Lower leg skin (tissue), 4 donors: ENCODE measurements at regions not wholly inside any gene's neighbourhood (a gene's known extent, or its start where the extent isn't known, plus 50 kb on each side); places are given as distances from the start of the nearest gene placed in this dataset.

Source experiments
- DNase-seq, 2 donors: peaks; one replicate each; pipeline ENCODE4 v3.0.0-alpha.2; 2019; ENCODE audit warnings: low spot score in 2 of 2
- H3K4me3 ChIP-seq: fragments of 200-600 bp; sonication (generic); 2 replicates; pipeline ENCODE4 v1.5.1; 2017; ENCODE audit warnings: mild to moderate bottlenecking, low read depth; ENCODE audit not compliant: poor library complexity, severe bottlenecking
- CTCF ChIP-seq, 3 donors: fragments of 450-650 bp; IDR thresholded peaks; one replicate each; pipeline ENCODE4 v1.5.1; 2016; ENCODE audit warnings: antibody characterized with exemption in 3 of 3, mild to moderate bottlenecking in 3 of 3, moderate library complexity in 2 of 3
- POLR2A ChIP-seq, 2 donors: fragments of 450-650 bp; IDR thresholded peaks; one replicate each; pipeline ENCODE4 v1.6.1; 2016 to 2017; ENCODE audit warnings: antibody characterized with exemption in 2 of 2, mild to moderate bottlenecking in 1 of 2, moderate library complexity in 1 of 2
- WGBS, 2 donors: methylation state at CpG; one replicate each; pipeline ENCODE4 v1.1.5; 2018; 5-methylcytosine and 5-hydroxymethylcytosine counted together
- intact Hi-C: fragments of 100-400 bp; cut with DNase I; formaldehyde crosslinking; loops from one replicate; pipeline ENCODE4 v1.15.0; 2023; ENCODE audit warnings: low total_unique reads

GRCh38 chr9:73655363-73655762, 503.7 kb downstream of the ANXA1 start:
- 53% methylated on average over 1 of the region's 1 CpG for WGBS, 2 donors
- no peak for DNase-seq
- TF ChIP-seq CTCF (IDR thresholded peaks at IDR 0.05) (no peak), POLR2A (IDR thresholded peaks at IDR 0.05) (no peak)
- intact Hi-C loops, result no loop called here
- no peak overlapping the region for H3K4me3 ChIP-seq

- WGBS, 2 donors, result 65 to 76% methylated on average over 2 of the region's 2 CpGs
- TF ChIP-seq CTCF (IDR thresholded peaks at IDR 0.05), result no peak
- no peak for TF ChIP-seq POLR2A (IDR thresholded peaks at IDR 0.05)
- intact Hi-C loops, result no loop called here
- DNase-seq, result no peak
- H3K4me3 ChIP-seq, result no peak overlapping the region
Observed at GRCh38 chr9:73655831-73656230, 504.2 kb downstream of the ANXA1 start.

- 57 to 63% methylated on average over 1 of the region's 1 CpG for WGBS, 2 donors
- DNase-seq, result no peak
- no peak for TF ChIP-seq CTCF (IDR thresholded peaks at IDR 0.05)
- TF ChIP-seq POLR2A (IDR thresholded peaks at IDR 0.05), result no peak
- no peak overlapping the region for H3K4me3 ChIP-seq
- intact Hi-C loops, result no loop called here
Observed at GRCh38 chr9:73665253-73665652, 513.6 kb downstream of the ANXA1 start.

- intact Hi-C loops, result no loop called here
- no peak overlapping the region for H3K4me3 ChIP-seq
- no peak for DNase-seq
- no peak for TF ChIP-seq POLR2A (IDR thresholded peaks at IDR 0.05)
- no peak for TF ChIP-seq CTCF (IDR thresholded peaks at IDR 0.05)
- WGBS, 2 donors, result 40 to 43% methylated on average over 1 of the region's 1 CpG
Observed at GRCh38 chr9:73667749-73668148, 516.1 kb downstream of the ANXA1 start.

GRCh38 chr9:73680831-73681230, 529.2 kb downstream of the ANXA1 start:
- no peak for DNase-seq
- TF ChIP-seq POLR2A (IDR thresholded peaks at IDR 0.05) (no peak), CTCF (IDR thresholded peaks at IDR 0.05) (no peak)
- intact Hi-C loops, result no loop called here
- no peak overlapping the region for H3K4me3 ChIP-seq
- WGBS, 2 donors, result 63 to 72% methylated on average over 6 of the region's 6 CpGs

- DNase-seq, result no peak
- no peak overlapping the region for H3K4me3 ChIP-seq
- intact Hi-C loops, result no loop called here
- no peak for TF ChIP-seq CTCF (IDR thresholded peaks at IDR 0.05)
- TF ChIP-seq POLR2A (IDR thresholded peaks at IDR 0.05), result no peak
Observed at GRCh38 chr9:73682789-73683188, 531.1 kb downstream of the ANXA1 start.
